Keratinocyte (primary cell): ENCODE measurements at regions not wholly inside any gene's neighbourhood (a gene's known extent, or its start where the extent isn't known, plus 50 kb on each side); places are given as distances from the start of the nearest gene placed in this dataset.

ENCODE experiments used
- CTCF ChIP-seq, 3 experiments: IDR thresholded peaks in 1 of 3; conservative IDR thresholded peaks in 1 of 3; optimal IDR thresholded peaks in 1 of 3; 2 replicates in 2 of 3; 3 replicates in 1 of 3; pipeline versions ENCODE3 to v1.5.1; 2011; ENCODE audit warnings: low read length in 3 of 3, mild to moderate bottlenecking in 3 of 3, moderate library complexity in 2 of 3, control low read depth in 1 of 3, inconsistent platforms in 1 of 3; ENCODE audit not compliant: insufficient read depth in 2 of 3; ENCODE audit errors: extremely low read depth in 1 of 3
- EZH2 ChIP-seq: IDR thresholded peaks from one replicate; pipeline ENCODE4 v1.6.1; 2012; ENCODE audit warnings: inconsistent platforms, mild to moderate bottlenecking, low read length, moderate library complexity

- TF ChIP-seq CTCF (optimal IDR thresholded peaks at IDR 0.05 in 1 of 3, IDR thresholded peaks at IDR 0.05 in 1 of 3, conservative IDR thresholded peaks at IDR 0.05 in 1 of 3; ENCODE audit: extremely low read depth in 1 of 3, insufficient read depth in 2 of 3, low read length in 3 of 3) (no peak), EZH2 (no peak)
Observed at GRCh38 chr5:99706160-99706559, 777.4 kb upstream of the CHD1 start.
